ENCODE measurements at regions not wholly inside any gene's neighbourhood (a gene's known extent, or its start where the extent isn't known, plus 50 kb on each side); places are given as distances from the start of the nearest gene placed in this dataset.

DNA sequence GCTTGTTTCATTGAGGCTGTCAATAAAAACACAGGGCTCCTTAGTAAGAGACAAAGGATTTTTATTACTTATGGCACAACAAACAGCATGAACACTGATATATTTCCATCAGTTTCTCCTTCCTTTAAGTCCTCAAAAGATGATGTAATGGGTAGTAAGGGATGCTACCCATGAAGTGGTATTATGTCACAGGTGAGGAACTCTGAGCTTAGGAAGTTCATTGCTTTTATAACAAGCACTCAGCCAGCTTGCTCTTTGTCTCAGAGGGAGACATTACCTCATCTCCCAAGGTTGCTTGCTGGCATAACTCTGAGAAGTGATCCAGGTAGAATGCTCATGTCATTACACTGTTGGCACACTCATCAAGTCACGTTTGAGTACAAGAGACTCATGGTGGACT, 287.0 kb upstream of the OR4E1 start:
- Histone ChIP-seq H3K9me2 (ENCODE audit: insufficient read depth) (no peaks in the 10 kb centered on the region), H3K4me3 (no peak overlapping the region), H3K27ac (no peak overlapping the region), H3K79me2 (ENCODE audit: low read depth) (no peaks in the 10 kb centered on the region), H3K27me3 (ENCODE audit: insufficient read depth, low read depth) (no peaks in the 10 kb centered on the region), H3K9me3 (ENCODE audit: insufficient read depth, low read depth) (no peaks in the 10 kb centered on the region), H3K4me2 (no peak overlapping the region), H3F3A (ENCODE audit: insufficient read depth, low read depth) (no peaks in the 10 kb centered on the region), H4K20me1 (ENCODE audit: insufficient read depth) (no peaks in the 10 kb centered on the region), H3K4me1 (replicated peaks; ENCODE audit: insufficient read depth) (no peaks in the 10 kb centered on the region), H3K36me3 (ENCODE audit: low read depth) (no peaks in the 10 kb centered on the region), H2AFZ (no peak overlapping the region)
- intact Hi-C loops (cut with micrococcal nuclease; ENCODE audit: unreplicated experiment) = no loop called here
- no TSS peak for BruUV-seq (replicated peaks)
- TF ChIP-seq, protein P1, sequence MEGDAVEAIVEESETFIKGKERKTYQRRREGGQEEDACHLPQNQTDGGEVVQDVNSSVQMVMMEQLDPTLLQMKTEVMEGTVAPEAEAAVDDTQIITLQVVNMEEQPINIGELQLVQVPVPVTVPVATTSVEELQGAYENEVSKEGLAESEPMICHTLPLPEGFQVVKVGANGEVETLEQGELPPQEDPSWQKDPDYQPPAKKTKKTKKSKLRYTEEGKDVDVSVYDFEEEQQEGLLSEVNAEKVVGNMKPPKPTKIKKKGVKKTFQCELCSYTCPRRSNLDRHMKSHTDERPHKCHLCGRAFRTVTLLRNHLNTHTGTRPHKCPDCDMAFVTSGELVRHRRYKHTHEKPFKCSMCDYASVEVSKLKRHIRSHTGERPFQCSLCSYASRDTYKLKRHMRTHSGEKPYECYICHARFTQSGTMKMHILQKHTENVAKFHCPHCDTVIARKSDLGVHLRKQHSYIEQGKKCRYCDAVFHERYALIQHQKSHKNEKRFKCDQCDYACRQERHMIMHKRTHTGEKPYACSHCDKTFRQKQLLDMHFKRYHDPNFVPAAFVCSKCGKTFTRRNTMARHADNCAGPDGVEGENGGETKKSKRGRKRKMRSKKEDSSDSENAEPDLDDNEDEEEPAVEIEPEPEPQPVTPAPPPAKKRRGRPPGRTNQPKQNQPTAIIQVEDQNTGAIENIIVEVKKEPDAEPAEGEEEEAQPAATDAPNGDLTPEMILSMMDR (conservative IDR thresholded peaks at IDR 0.05) = no peak
- no peak for TF ChIP-seq EZH2 (IDR thresholded peaks at IDR 0.05; ENCODE audit: low read depth)
- no peak for DNase-seq
- ChIA-PET POLR2A (ENCODE audit: unreplicated experiment) (no interaction called here), CTCF (no interaction called here)

DNA sequence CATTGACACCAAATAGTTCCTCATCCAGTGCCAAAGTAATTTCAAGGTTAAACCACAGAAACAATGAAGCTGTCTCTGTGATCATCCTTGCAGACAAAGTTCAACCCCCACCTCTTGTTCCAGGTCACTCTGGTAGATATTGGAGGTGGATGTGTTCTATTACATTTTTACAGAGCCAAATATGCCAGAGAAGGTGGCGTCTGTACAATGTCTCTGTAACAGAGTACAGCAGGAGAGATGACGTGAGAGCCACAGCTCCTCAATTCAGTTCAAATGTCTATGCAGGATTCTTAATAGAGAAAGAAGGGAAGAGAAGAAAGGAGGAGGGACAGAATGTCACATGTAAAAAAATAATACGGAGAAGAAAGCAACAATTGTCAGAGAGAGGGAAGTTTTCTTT, 268.3 kb upstream of the OR4E1 start:
- Histone ChIP-seq H3K4me1 (replicated peaks; ENCODE audit: insufficient read depth) (no peaks in the 10 kb centered on the region), H3K9me2 (ENCODE audit: insufficient read depth) (no peaks in the 10 kb centered on the region), H3K4me2 (no peak overlapping the region), H3K27ac (no peak overlapping the region), H4K20me1 (ENCODE audit: insufficient read depth) (no peaks in the 10 kb centered on the region), H3K4me3 (no peak overlapping the region), H3K9me3 (ENCODE audit: insufficient read depth, low read depth) (no peaks in the 10 kb centered on the region), H3K27me3 (ENCODE audit: insufficient read depth, low read depth) (no peaks in the 10 kb centered on the region), H3F3A (ENCODE audit: insufficient read depth, low read depth) (no peaks in the 10 kb centered on the region), H2AFZ (no peak overlapping the region), H3K36me3 (ENCODE audit: low read depth) (no peaks in the 10 kb centered on the region), H3K79me2 (ENCODE audit: low read depth) (no peaks in the 10 kb centered on the region)
- no peak for DNase-seq
- POLR2A ChIA-PET (ENCODE audit: unreplicated experiment) = no interaction called here
- TF ChIP-seq, protein P1 (conservative IDR thresholded peaks at IDR 0.05) = no peak
- TF ChIP-seq EZH2 (IDR thresholded peaks at IDR 0.05; ENCODE audit: low read depth) = no peak
- BruUV-seq (replicated peaks) = no TSS peak
- intact Hi-C loops (cut with micrococcal nuclease; ENCODE audit: unreplicated experiment) = no loop called here
- CTCF ChIA-PET = no interaction called here

DNA sequence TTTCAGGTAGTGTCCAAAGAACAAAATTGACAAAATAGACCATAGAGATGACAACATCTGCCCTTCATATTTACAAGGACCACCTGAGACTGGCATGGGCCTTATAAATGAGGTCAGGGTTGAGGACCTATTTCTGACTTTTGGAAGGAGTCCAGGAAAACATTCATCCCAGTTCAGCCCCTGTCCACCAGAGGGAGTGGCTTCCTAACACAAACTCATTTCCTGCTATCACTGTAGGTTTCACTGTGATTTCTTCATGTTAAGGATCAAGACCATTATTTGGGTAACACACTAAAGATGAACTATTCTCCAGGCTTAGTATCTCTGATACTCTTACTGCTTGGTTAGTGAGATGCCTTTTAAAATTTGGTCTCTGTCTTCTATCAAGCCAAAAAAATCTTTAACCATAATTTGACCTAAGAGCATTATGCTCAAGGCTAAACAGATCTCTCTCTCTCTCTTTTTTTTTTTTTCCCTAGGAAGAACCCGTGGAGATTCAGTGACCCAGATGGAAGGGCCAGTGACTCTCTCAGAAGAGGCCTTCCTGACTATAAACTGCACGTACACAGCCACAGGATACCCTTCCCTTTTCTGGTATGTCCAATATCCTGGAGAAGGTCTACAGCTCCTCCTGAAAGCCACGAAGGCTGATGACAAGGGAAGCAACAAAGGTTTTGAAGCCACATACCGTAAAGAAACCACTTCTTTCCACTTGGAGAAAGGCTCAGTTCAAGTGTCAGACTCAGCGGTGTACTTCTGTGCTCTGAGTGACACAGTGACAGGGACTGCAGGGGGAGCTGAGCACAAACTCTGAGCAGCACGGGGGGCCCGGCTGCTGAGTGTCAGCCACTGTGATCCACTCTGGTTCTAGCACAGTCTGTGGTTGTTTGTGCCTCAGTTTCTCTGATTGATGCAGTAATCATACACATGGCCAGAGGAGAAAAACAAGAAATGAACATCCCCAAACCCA, 267.6 kb upstream of the OR4E1 start:
- BruUV-seq (replicated peaks) = no TSS peak
- CTCF ChIA-PET = no interaction called here
- DNase-seq = peak in 1 of 2 experiments; percentile 6

More for the DNA sequence above, 267.6 kb upstream of the OR4E1 start:
- Histone ChIP-seq H3K9me3 (ENCODE audit: insufficient read depth, low read depth) (no peaks in the 10 kb centered on the region), H3K4me3 (no peak overlapping the region), H3K27ac (no peak overlapping the region), H3K9me2 (ENCODE audit: insufficient read depth) (no peaks in the 10 kb centered on the region), H3K4me1 (replicated peaks; ENCODE audit: insufficient read depth) (no peaks in the 10 kb centered on the region), H3K4me2 (no peak overlapping the region), H2AFZ (no peak overlapping the region), H3K36me3 (ENCODE audit: low read depth) (no peaks in the 10 kb centered on the region), H3F3A (ENCODE audit: insufficient read depth, low read depth) (no peaks in the 10 kb centered on the region), H3K27me3 (ENCODE audit: insufficient read depth, low read depth) (no peaks in the 10 kb centered on the region), H4K20me1 (ENCODE audit: insufficient read depth) (no peaks in the 10 kb centered on the region), H3K79me2 (ENCODE audit: low read depth) (no peaks in the 10 kb centered on the region)
- TF ChIP-seq, protein P1 (conservative IDR thresholded peaks at IDR 0.05) = peak; percentile 66
- no peak for TF ChIP-seq EZH2 (IDR thresholded peaks at IDR 0.05; ENCODE audit: low read depth)
- POLR2A ChIA-PET (ENCODE audit: unreplicated experiment) = no interaction called here
- intact Hi-C loops (cut with micrococcal nuclease; ENCODE audit: unreplicated experiment) = no loop called here

All from PC-9 (cell line).